Adrenal gland (tissue), 5 donors: ENCODE measurements at regions not wholly inside any gene's neighbourhood (a gene's known extent, or its start where the extent isn't known, plus 50 kb on each side); places are given as distances from the start of the nearest gene placed in this dataset.
"Not testable (repeated sequence)": the region's sequence is repeated elsewhere in the genome, so short reads cannot be mapped to it uniquely, and the experiment has no call there.

Experiments used
- CTCF ChIP-seq, 6 experiments: fragments of 450-650 bp in 4 of 6; fragments of 200-600 bp in 2 of 6; sonication (generic) in 1 of 6; IDR thresholded peaks; 1 replicate in 5 of 6; 2 replicates in 1 of 6; pipeline versions ENCODE4 v1.5.1 to v1.8.0; 2016 to 2021; ENCODE audit warnings: antibody characterized with exemption in 6 of 6, mild to moderate bottlenecking in 2 of 6, moderate library complexity in 1 of 6
- POLR2A ChIP-seq, 2 donors: fragments of 450-650 bp; IDR thresholded peaks; one replicate each; pipeline ENCODE4 v1.6.1; 2017; ENCODE audit warnings: antibody characterized with exemption in 2 of 2, mild to moderate bottlenecking in 2 of 2, moderate library complexity in 1 of 2
- donor health status: DM: no; HTN: no; CAD: no.

GRCh38 chr9:138212811-138213210 is 335.2 kb downstream of the CACNA1B start:
- TF ChIP-seq CTCF, POLR2A (IDR thresholded peaks at IDR 0.05): not testable (repeated sequence)
